ENCODE measurements at regions not wholly inside any gene's neighbourhood (a gene's known extent, or its start where the extent isn't known, plus 50 kb on each side); places are given as distances from the start of the nearest gene placed in this dataset.

- DNase-seq: no peak
Observed at GRCh38 chr14:61190341-61190740, 90.8 kb downstream of the TMEM30B start.

GRCh38 chr14:61188978-61189808 is 91.9 kb downstream of the TMEM30B start:
- DNase-seq: peak; percentile 22

DNA sequence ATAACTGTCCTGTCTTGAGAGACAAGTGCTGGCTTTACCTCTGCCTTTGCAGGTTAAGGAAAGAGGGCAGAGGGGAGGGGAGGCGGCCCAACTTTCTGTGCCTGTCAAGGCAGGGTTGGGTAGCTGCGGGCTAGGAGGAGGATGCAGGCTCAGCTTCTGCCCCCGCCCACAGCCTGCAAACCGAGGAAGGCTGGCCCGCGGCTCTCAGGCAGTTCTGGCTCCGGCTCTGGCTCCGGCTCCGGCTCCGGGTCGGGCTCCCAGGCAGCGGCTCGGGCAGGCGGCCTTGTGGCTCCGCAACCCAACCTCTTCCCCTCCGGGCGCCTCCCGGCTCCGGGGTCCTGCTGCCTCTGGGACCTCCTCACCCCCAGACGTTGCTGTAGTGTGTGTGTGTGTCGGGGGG is 92.9 kb downstream of the TMEM30B start:
- DNase-seq: no peak

DNA sequence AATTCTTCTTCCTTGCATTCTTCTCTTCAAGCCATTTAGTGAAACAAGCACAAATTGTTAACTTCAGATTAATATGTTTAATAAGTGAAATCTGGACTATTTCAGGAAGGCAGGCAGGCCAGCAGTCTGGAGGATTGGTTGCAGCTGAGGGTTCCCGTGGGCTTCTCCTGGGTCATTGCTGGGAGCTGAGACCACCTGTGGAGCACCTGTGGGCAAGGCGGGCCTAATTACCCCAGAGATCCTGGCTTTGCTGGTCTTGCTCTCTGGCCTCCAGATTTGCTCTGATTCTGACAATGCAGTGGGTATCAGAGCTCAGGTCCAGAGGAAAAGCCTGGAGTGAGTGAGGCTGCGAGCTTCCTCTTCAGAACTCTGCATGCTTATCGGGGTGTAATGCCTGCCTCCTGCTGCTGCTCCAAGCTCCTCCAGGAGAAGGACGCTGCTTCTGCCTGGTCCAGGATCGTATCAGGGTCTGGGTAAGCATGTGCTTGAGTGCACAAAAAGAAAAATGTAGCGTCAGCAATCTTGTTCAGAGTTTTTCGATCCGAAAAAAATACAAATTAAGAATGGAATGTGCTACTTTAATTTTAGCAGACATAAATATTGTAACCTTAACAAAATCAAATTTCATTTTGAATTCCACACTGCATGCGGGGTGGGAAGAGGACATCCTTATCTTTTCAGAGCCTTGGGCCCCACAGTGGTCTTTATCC is 93.8 kb downstream of the TMEM30B start:
- no peak for DNase-seq

- no peak for DNase-seq
Observed at GRCh38 chr14:61186341-61187195, 94.6 kb downstream of the TMEM30B start.

GRCh38 chr14:61185534-61185933 is 95.6 kb downstream of the TMEM30B start:
- DNase-seq: no peak

- no peak for DNase-seq
Observed at GRCh38 chr14:61184112-61184511, 97.0 kb downstream of the TMEM30B start.

GRCh38 chr14:61183196-61183885 is 97.8 kb downstream of the TMEM30B start:
- DNase-seq: no peak

GRCh38 chr14:61179796-61180398 is 101.2 kb downstream of the TMEM30B start:
- no peak for DNase-seq

GRCh38 chr14:61179061-61179690 is 102.0 kb downstream of the TMEM30B start:
- DNase-seq: no peak

- DNase-seq: no peak
Observed at GRCh38 chr14:61178226-61179060, 102.7 kb downstream of the TMEM30B start.

GRCh38 chr14:61177279-61178225 is 103.6 kb downstream of the TMEM30B start:
- no peak for DNase-seq

GRCh38 chr14:61176686-61177085 is 104.5 kb downstream of the TMEM30B start:
- no peak for DNase-seq

DNA sequence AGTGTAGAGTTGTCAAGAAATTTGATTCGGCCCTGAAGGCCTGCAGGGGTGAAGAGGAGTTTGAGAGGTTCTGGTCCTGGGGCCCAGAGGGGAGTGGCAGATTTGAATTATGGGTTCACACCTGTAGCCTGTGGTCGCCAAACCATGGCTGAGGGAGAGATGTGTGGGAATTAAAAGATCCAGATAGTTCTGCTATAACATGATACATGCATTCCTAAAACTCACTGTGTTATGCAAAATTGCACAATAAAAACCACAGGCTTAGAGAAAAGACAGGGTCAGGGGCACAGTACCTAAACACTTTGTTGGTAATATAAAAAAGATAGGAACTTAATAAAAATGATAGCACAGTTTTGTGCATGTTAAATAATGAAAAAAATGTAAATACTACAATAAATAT is 106.2 kb downstream of the TMEM30B start:
- no peak for DNase-seq

GRCh38 chr14:61174441-61174891 is 106.7 kb downstream of the TMEM30B start:
- DNase-seq: no peak

DNA sequence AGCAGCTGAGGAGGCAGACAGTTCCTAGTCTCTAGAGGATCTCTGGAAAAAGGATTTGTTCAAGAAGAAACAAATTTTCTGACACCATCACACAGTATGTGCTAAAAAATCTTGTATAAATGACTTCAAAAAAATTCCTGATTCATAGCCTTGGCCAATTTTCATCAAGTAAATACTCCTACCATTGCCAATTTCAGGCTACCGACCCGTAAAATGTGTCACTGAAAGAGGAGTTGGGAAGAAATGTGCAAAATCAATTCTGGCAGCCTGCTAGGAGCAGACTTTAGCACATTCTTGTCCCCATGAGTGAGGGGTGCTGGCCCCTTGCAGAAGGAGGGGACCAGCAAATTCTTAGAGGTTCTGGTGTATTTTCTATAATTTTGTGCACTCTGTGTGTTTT is 109.4 kb downstream of the TMEM30B start:
- no peak for DNase-seq

DNA sequence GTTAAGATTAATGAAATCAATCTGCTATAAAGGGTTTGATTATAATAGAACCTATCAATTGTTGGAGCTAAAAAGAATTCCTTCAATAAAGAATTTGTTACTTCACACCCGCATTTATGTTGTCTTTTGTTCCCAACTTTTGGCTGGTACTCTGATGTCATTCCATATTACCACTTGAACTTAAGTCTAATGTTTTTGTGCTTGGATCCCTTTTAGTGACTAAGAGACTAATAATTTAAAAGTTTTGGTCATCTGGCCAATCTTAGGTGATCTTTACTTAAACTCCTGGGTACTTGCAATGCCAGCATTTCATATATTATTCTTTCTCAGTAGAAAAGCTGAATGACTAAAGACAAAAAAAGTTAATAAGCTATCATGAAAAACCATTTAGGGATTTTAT is 113.0 kb downstream of the TMEM30B start:
- DNase-seq: no peak

GRCh38 chr14:61167642-61168041 is 113.5 kb downstream of the TMEM30B start:
- DNase-seq: no peak

DNA sequence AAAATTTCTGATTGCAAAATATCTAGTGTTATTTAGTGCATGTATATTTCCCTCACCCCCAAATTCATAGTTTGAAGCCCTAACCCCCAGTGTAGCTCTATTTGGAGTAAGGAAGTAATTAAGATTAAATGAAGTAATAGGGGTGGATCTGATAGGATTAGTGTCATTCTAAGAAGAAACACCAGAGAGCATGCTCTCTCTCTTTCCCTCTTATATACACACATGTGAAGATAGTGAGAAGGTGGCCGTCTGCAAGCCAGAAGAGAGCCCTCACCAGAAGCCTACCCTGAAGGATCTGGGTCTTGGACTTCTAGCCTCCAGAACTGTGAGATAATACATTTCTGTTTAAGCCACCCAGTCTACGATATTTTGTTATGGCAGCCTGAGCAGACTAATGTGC is 120.3 kb downstream of the TMEM30B start:
- no peak for DNase-seq

DNA sequence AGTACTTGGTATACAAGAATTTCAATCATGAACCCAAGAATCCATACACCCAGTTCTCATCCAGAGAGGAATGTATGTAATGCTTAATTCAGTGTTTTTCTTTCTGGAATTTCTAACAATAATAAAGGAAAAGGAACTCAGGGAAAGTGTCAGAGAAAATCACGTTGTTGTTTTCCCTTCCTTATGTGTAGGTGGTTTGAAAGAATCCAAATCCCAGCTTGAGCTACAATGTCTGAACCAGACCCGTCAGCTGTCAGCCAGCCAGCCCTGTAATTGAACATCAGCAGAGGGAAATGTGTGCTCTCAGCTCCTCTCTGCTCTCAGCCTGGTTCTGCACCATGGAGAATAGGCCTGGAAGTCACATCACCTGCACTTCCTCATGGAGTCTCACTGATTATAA is 126.5 kb downstream of the TMEM30B start:
- no peak for DNase-seq
